H1 (cell line): ENCODE measurements at regions not wholly inside any gene's neighbourhood (a gene's known extent, or its start where the extent isn't known, plus 50 kb on each side); places are given as distances from the start of the nearest gene placed in this dataset.

Experiments
- CTCF ChIA-PET: fragments of 300-600 bp; sonication (Branson Sonifier 250); formaldehyde crosslinking; loops from one replicate; lab custom pipeline; 2021; ENCODE audit not compliant: partially characterized antibody; lab: Charles Lee
- POLR2A ChIA-PET: fragments of 300-600 bp; sonication (Branson Sonifier 250); formaldehyde crosslinking; loops from one replicate; lab custom pipeline; 2021; ENCODE audit warnings: inconsistent platforms; ENCODE audit not compliant: partially characterized antibody; lab: Charles Lee
- DNase-seq, 2 experiments: peaks; one replicate each; pipeline versions ENCODE4 v3.0.0 to v3.0.0-alpha.2; 2010 to 2022; ENCODE audit warnings: low spot score in 2 of 2, low read depth in 1 of 2, mixed read lengths in 1 of 2
- FAIRE-seq: peaks from 2 replicates; lab custom pipeline; 2011; peaks lifted over from hg19 to GRCh38; lab: Jason Lieb, UNC
- H2AFZ ChIP-seq: 2 replicates; pipeline ENCODE4 v1.8.1; 2012; ENCODE audit warnings: low read length, inconsistent platforms
- H2AK5ac ChIP-seq: 2 replicates; pipeline ENCODE4 v1.6.1; 2013; ENCODE audit warnings: low read depth, low read length
- H2BK120ac ChIP-seq: replicated peaks from 2 replicates; pipeline ENCODE3; 2013; ENCODE audit warnings: low read depth, low read length, inconsistent platforms
- H2BK12ac ChIP-seq: 2 replicates; pipeline ENCODE4 v1.6.1; 2013; ENCODE audit warnings: low read depth, low read length
- H2BK15ac ChIP-seq: 2 replicates; pipeline ENCODE4 v1.6.1; 2013; ENCODE audit warnings: low read length
- H2BK20ac ChIP-seq: 2 replicates; pipeline ENCODE4 v1.6.1; 2013; ENCODE audit warnings: low read length
- H2BK5ac ChIP-seq: 2 replicates; pipeline ENCODE4 v1.6.1; 2013; ENCODE audit warnings: low read depth, low read length
- H3K14ac ChIP-seq: 2 replicates; pipeline ENCODE4 v1.6.1; 2013; ENCODE audit warnings: inconsistent platforms; ENCODE audit not compliant: insufficient read length
- H3K18ac ChIP-seq: 2 replicates; pipeline ENCODE4 v1.6.1; 2013; ENCODE audit warnings: low read length; ENCODE audit errors: extremely low read depth
- H3K23ac ChIP-seq: 2 replicates; pipeline ENCODE4 v1.6.1; 2013; ENCODE audit warnings: inconsistent platforms; ENCODE audit not compliant: insufficient read length
- H3K23me2 ChIP-seq: 2 replicates; pipeline ENCODE4 v1.6.1; 2013; ENCODE audit warnings: low read depth, low read length
- H3K27ac ChIP-seq: 2 replicates; pipeline ENCODE4 v1.6.1; 2011; ENCODE audit warnings: low read depth, low read length, inconsistent platforms
- H3K27me3 ChIP-seq, 4 experiments: replicated peaks in 1 of 4; 1 replicate in 1 of 4; 2 replicates in 3 of 4; pipeline versions ENCODE4 v1.6.1 to v1.8.1; 2011 to 2013; ENCODE audit warnings: low read length in 3 of 4, mild to moderate bottlenecking in 3 of 4, inconsistent platforms in 2 of 4, mixed read lengths in 2 of 4, moderate library complexity in 1 of 4; ENCODE audit not compliant: control insufficient read depth in 3 of 4, insufficient read depth in 3 of 4; ENCODE audit errors: extremely low read depth in 1 of 4
- H3K36me3 ChIP-seq, 4 experiments: 2 replicates each; pipeline versions ENCODE4 v1.6.1 to v1.8.1; 2011 to 2013; ENCODE audit warnings: mild to moderate bottlenecking in 4 of 4, low read length in 3 of 4, moderate library complexity in 2 of 4, control low read depth in 1 of 4, inconsistent platforms in 1 of 4; ENCODE audit not compliant: insufficient read depth in 4 of 4, control insufficient read depth in 2 of 4
- H3K4ac ChIP-seq: replicated peaks from 2 replicates; pipeline ENCODE3; 2013; ENCODE audit warnings: low read length, low read depth, mixed read lengths, inconsistent platforms; ENCODE audit not compliant: insufficient read length
- H3K4me1 ChIP-seq, 4 experiments: replicated peaks in 1 of 4; 1 replicate in 1 of 4; 2 replicates in 3 of 4; pipeline versions ENCODE4 v1.6.1 to v1.8.1; 2011 to 2013; ENCODE audit warnings: low read length in 3 of 4, inconsistent platforms in 2 of 4, mixed read lengths in 1 of 4; ENCODE audit not compliant: insufficient read depth in 4 of 4, control insufficient read depth in 3 of 4
- H3K4me2 ChIP-seq, 2 experiments: 2 replicates each; pipeline versions ENCODE4 v1.6.1 to v1.8.1; 2011 to 2013; ENCODE audit warnings: low read depth in 2 of 2, low read length in 2 of 2, control low read depth in 1 of 2, inconsistent platforms in 1 of 2, mild to moderate bottlenecking in 1 of 2; ENCODE audit not compliant: insufficient read depth in 1 of 2
- H3K4me3 ChIP-seq, 4 experiments: fragments of 200-600, 300-600 bp in 1 of 4; sonication (generic), shearing (Covaris generic), sonication (Bioruptor Twin) in 1 of 4; 2 replicates each; pipeline versions ENCODE4 v1.5.1 to v1.8.1; 2011 to 2016; ENCODE audit warnings: low read length in 4 of 4, low read depth in 3 of 4, control low read depth in 2 of 4, inconsistent platforms in 2 of 4, mild to moderate bottlenecking in 2 of 4, mixed read lengths in 1 of 4, moderate library complexity in 1 of 4; ENCODE audit not compliant: insufficient read depth in 2 of 4; ENCODE audit errors: extremely low read depth in 1 of 4
- H3K56ac ChIP-seq: replicated peaks from 2 replicates; pipeline ENCODE3; 2013; ENCODE audit warnings: low read depth, mild to moderate bottlenecking, mixed read lengths, low read length, inconsistent platforms; ENCODE audit not compliant: insufficient read length
- H3K79me1 ChIP-seq: 2 replicates; pipeline ENCODE4 v1.6.1; 2013; ENCODE audit warnings: low read depth, low read length, control low read depth
- H3K79me2 ChIP-seq, 2 experiments: 2 replicates each; pipeline versions ENCODE4 v1.6.1 to v1.8.1; 2012 to 2013; ENCODE audit warnings: low read length in 2 of 2, mild to moderate bottlenecking in 2 of 2, inconsistent platforms in 1 of 2; ENCODE audit not compliant: insufficient read depth in 2 of 2, control insufficient read depth in 1 of 2
- H3K9ac ChIP-seq, 4 experiments: replicated peaks in 1 of 4; 1 replicate in 1 of 4; 2 replicates in 3 of 4; pipeline versions ENCODE4 v1.6.1 to v1.8.1; 2011 to 2013; ENCODE audit warnings: low read depth in 3 of 4, low read length in 3 of 4, control low read depth in 2 of 4, mild to moderate bottlenecking in 2 of 4, moderate library complexity in 2 of 4, inconsistent platforms in 1 of 4; ENCODE audit errors: extremely low read depth in 1 of 4
- H3K9me3 ChIP-seq, 2 experiments: 2 replicates each; pipeline versions ENCODE4 v1.6.1 to v1.8.1; 2012 to 2013; ENCODE audit warnings: mild to moderate bottlenecking in 2 of 2, moderate library complexity in 2 of 2, control low read depth in 1 of 2, inconsistent platforms in 1 of 2, low read depth in 1 of 2, low read length in 1 of 2, mixed read lengths in 1 of 2; ENCODE audit not compliant: insufficient read depth in 2 of 2
- H4K20me1 ChIP-seq, 2 experiments: replicated peaks in 1 of 2; 2 replicates each; pipeline versions ENCODE3 to v1.8.1; 2011 to 2013; ENCODE audit warnings: inconsistent platforms in 2 of 2, low read length in 2 of 2, mild to moderate bottlenecking in 1 of 2; ENCODE audit not compliant: insufficient read depth in 2 of 2, control insufficient read depth in 1 of 2
- H4K5ac ChIP-seq: 2 replicates; pipeline ENCODE4 v1.6.1; 2013; ENCODE audit warnings: low read length, low read depth, mixed read lengths, inconsistent platforms; ENCODE audit not compliant: insufficient read length
- H4K8ac ChIP-seq: 2 replicates; pipeline ENCODE4 v1.8.0; 2013; ENCODE audit warnings: mild to moderate bottlenecking, moderate library complexity, low read length, inconsistent platforms; ENCODE audit not compliant: insufficient read depth; ENCODE audit errors: extremely low read depth
- H4K91ac ChIP-seq: replicated peaks from 2 replicates; pipeline ENCODE3; 2013; ENCODE audit warnings: low read length, mixed read lengths, inconsistent platforms; ENCODE audit not compliant: insufficient read length
- CHD1 ChIP-seq: IDR thresholded peaks from 2 replicates; pipeline ENCODE4 v1.6.1; 2012; ENCODE audit warnings: low read depth, low read length, improper control_type of control experiment
- EGR1 ChIP-seq: IDR thresholded peaks from 2 replicates; pipeline ENCODE4 v1.6.1; 2011; ENCODE audit warnings: low read depth, low read length, borderline replicate concordance
- EZH2 ChIP-seq: fragments of 200-600 bp; sonication (generic); IDR thresholded peaks from 2 replicates; pipeline ENCODE4 v1.7.1; 2012; ENCODE audit warnings: low read depth, mild to moderate bottlenecking, moderate library complexity, low read length, inconsistent platforms; ENCODE audit not compliant: severe bottlenecking
- FOSL1 ChIP-seq: IDR thresholded peaks from 2 replicates; pipeline ENCODE4 v1.6.1; 2011; ENCODE audit warnings: mild to moderate bottlenecking, low read depth, low read length, moderate library complexity; ENCODE audit not compliant: insufficient read depth
- GTF2F1 ChIP-seq: IDR thresholded peaks from 2 replicates; pipeline ENCODE4 v1.6.1; 2012; ENCODE audit warnings: low read depth, low read length, improper control_type of control experiment, borderline replicate concordance
- HDAC6 ChIP-seq: IDR thresholded peaks from one replicate; pipeline ENCODE4 v1.7.1; 2012; ENCODE audit warnings: low read depth, mild to moderate bottlenecking, inconsistent platforms, low read length, moderate library complexity
- NANOG ChIP-seq: IDR thresholded peaks from 2 replicates; pipeline ENCODE4 v1.6.1; 2011; ENCODE audit warnings: low read length, low read depth, mild to moderate bottlenecking, inconsistent platforms; ENCODE audit not compliant: insufficient read depth, poor library complexity, severe bottlenecking
- NRF1 ChIP-seq: IDR thresholded peaks from 2 replicates; pipeline ENCODE4 v1.6.1; 2011; ENCODE audit warnings: mild to moderate bottlenecking, low read depth, low read length, improper control_type of control experiment
- POLR2A ChIP-seq, 2 experiments: IDR thresholded peaks; 1 replicate in 1 of 2; 2 replicates in 1 of 2; pipeline ENCODE4 v1.6.1; 2011; ENCODE audit warnings: low read depth in 2 of 2, low read length in 2 of 2, mild to moderate bottlenecking in 2 of 2; ENCODE audit errors: control extremely low read depth in 1 of 2
- RFX5 ChIP-seq: IDR thresholded peaks from 2 replicates; pipeline ENCODE4 v1.6.1; 2011; ENCODE audit warnings: low read depth, low read length, improper control_type of control experiment, borderline replicate concordance
- SIN3A ChIP-seq, 2 experiments: IDR thresholded peaks in 1 of 2; conservative IDR thresholded peaks in 1 of 2; 2 replicates each; pipeline ENCODE4 v1.6.1; 2011 to 2012; ENCODE audit warnings: low read length in 2 of 2, improper control_type of control experiment in 1 of 2, low read depth in 1 of 2, mild to moderate bottlenecking in 1 of 2
- SIRT6 ChIP-seq: IDR thresholded peaks from one replicate; pipeline ENCODE4 v1.7.1; 2012; ENCODE audit warnings: low read length, inconsistent platforms
- SP2 ChIP-seq: IDR thresholded peaks from 2 replicates; pipeline ENCODE4 v1.6.1; 2012; ENCODE audit warnings: mild to moderate bottlenecking, low read length, inconsistent platforms
- SRF ChIP-seq: IDR thresholded peaks from 2 replicates; pipeline ENCODE4 v1.6.1; 2011; ENCODE audit warnings: mild to moderate bottlenecking, low read depth, low read length, moderate library complexity
- TAF1 ChIP-seq: IDR thresholded peaks from 2 replicates; pipeline ENCODE4 v1.6.1; 2011; ENCODE audit warnings: mild to moderate bottlenecking, low read depth, low read length
- WGBS, 2 experiments: shearing (Covaris generic) in 1 of 2; methylation state at CpG; one replicate each; pipeline versions ENCODE4 v1.1.6 to v1.1.7; 2013 to 2015; ENCODE audit warnings: low lambda C conversion rate in 2 of 2, mixed read lengths in 2 of 2, inconsistent platforms in 1 of 2, low coverage in 1 of 2, missing lambda C conversion rate in 1 of 2; ENCODE audit not compliant: insufficient replicate concordance in 2 of 2, insufficient coverage in 1 of 2, insufficient read length in 1 of 2; ENCODE audit errors: extremely low coverage in 1 of 2, missing lambda C conversion rate in 1 of 2; 5-methylcytosine and 5-hydroxymethylcytosine counted together

- no peak overlapping the region for H2BK20ac ChIP-seq
- H4K20me1 ChIP-seq, result no peaks in the 10 kb centered on the region
- no peaks in the 10 kb centered on the region for H3K9me3 ChIP-seq
- no peak overlapping the region for H3K4ac ChIP-seq
- no peak overlapping the region for H3K56ac ChIP-seq
- FAIRE-seq (no peak), DNase-seq (no peak)
- peak overlapping the region; percentile 73; the same call in 1 of the 2 replicates for H2BK5ac ChIP-seq
- no peaks in the 10 kb centered on the region; a peak in 1 of 8 replicates for H3K36me3 ChIP-seq
- no peak overlapping the region for H2AK5ac ChIP-seq
- no peak overlapping the region for H3K9ac ChIP-seq
- H4K5ac ChIP-seq, result peak overlapping the region; percentile 48
- H2BK12ac ChIP-seq, result no peak overlapping the region
- H3K14ac ChIP-seq, result no peak overlapping the region
- peaks cover 9 to 20% (median 17%) of the 10 kb centered on the region in 4 experiments; a peak in 6 of 7 replicates for H3K4me1 ChIP-seq
- H3K4me2 ChIP-seq, result peak overlapping the region; percentile 4 to 56; a peak in 3 of 4 replicates
- WGBS, 2 experiments, result 50% methylated on average over 1 of the region's 9 CpGs; no CpG with 5 or more reads in 1 of the 2 experiments
- ChIA-PET CTCF (interaction anchor here (1.5 kb wide), 1 partner anchor 69 kb away, joined by 5 read pairs; no protein-coding TSS in a partner anchor), POLR2A (no interaction called here)
- H3K23me2 ChIP-seq, result no peaks in the 10 kb centered on the region
- no peak overlapping the region for H3K4me3 ChIP-seq
- H3K79me2 ChIP-seq, result no peaks in the 10 kb centered on the region
- no peak overlapping the region for H2BK15ac ChIP-seq
- peak overlapping the region; percentile 78; the same call in 1 of the 2 replicates for H3K18ac ChIP-seq
- H4K91ac ChIP-seq, result no peak overlapping the region
- no peaks in the 10 kb centered on the region for H3K79me1 ChIP-seq
- no peaks in the 10 kb centered on the region for H3K27me3 ChIP-seq
- no peak overlapping the region for H2AFZ ChIP-seq
- H4K8ac ChIP-seq, result no peak overlapping the region
- no peak overlapping the region for H2BK120ac ChIP-seq
- H3K27ac ChIP-seq, result peak overlapping the region; percentile 36; the same call in 1 of the 2 replicates
- H3K23ac ChIP-seq, result no peak overlapping the region
- TF ChIP-seq SIRT6 (no peak), HDAC6 (no peak), SIN3A (conservative IDR thresholded peaks at IDR 0.05 in 1 of 2, IDR thresholded peaks at IDR 0.05 in 1 of 2; ENCODE audit: low read depth in 1 of 2, low read length in 2 of 2) (no peak), GTF2F1 (no peak), SRF (no peak), CHD1 (no peak), POLR2A (IDR thresholded peaks at IDR 0.05; ENCODE audit: control extremely low read depth in 1 of 2, low read depth in 2 of 2, low read length in 2 of 2) (no peak), EGR1 (no peak), SP2 (no peak), NRF1 (no peak), FOSL1 (no peak), NANOG (no peak), TAF1 (no peak), EZH2 (no peak), RFX5 (no peak)
Measured at GRCh38 chrX:40474645-40475044, 106.1 kb upstream of the ATP6AP2 start.
